B cell (primary cell): ENCODE measurements at regions not wholly inside any gene's neighbourhood (a gene's known extent, or its start where the extent isn't known, plus 50 kb on each side); places are given as distances from the start of the nearest gene placed in this dataset.

Experiments used
- ATAC-seq: fragments of 200-7000 bp; cut with Tn5 transposase; one replicate; pipeline ENCODE4 v1.10.0; 2021; ENCODE audit warnings: low read depth, mild to moderate bottlenecking, moderate number of reproducible peaks, moderate library complexity
- CTCF ChIA-PET: fragments of 350-600 bp; sonication (Branson Sonifier 250); formaldehyde crosslinking; loops from one replicate; lab custom pipeline; 2021; ENCODE audit warnings: antibody characterized with exemption, inconsistent platforms; lab: Charles Lee
- POLR2A ChIA-PET: fragments of 350-600 bp; sonication (Branson Sonifier 250); formaldehyde crosslinking; loops from one replicate; lab custom pipeline; 2021; ENCODE audit warnings: antibody characterized with exemption; lab: Charles Lee
- DNase-seq: peaks from one replicate; pipeline ENCODE4 v3.0.0; 2013
- H2AFZ ChIP-seq: 2 replicates; pipeline ENCODE4 v1.6.1; 2012; ENCODE audit warnings: mild to moderate bottlenecking, low read depth, low read length; ENCODE audit not compliant: insufficient read depth, poor library complexity, severe bottlenecking
- H3K27ac ChIP-seq, 2 donors: 1 replicate in 1 of 2; 2 replicates in 1 of 2; pipeline ENCODE4 v1.5.1; 2012 to 2013; ENCODE audit warnings: low read length in 2 of 2, mild to moderate bottlenecking in 2 of 2, moderate library complexity in 1 of 2
- H3K27me3 ChIP-seq, 4 experiments: fragments of 200-600 bp in 1 of 4; sonication (generic) in 1 of 4; replicated peaks in 1 of 4; 1 replicate in 2 of 4; 2 replicates in 2 of 4; pipeline versions ENCODE4 v1.6.1 to v1.7.0; 2013 to 2016; ENCODE audit warnings: low read length in 3 of 4, mild to moderate bottlenecking in 2 of 4, mixed read lengths in 1 of 4, moderate library complexity in 1 of 4; ENCODE audit not compliant: insufficient read depth in 4 of 4, control insufficient read depth in 3 of 4; ENCODE audit errors: control extremely low read depth in 1 of 4
- H3K36me3 ChIP-seq, 2 experiments: replicated peaks in 1 of 2; 1 replicate in 1 of 2; 2 replicates in 1 of 2; pipeline versions ENCODE4 v1.6.1 to v1.7.1; 2013; ENCODE audit warnings: low read length in 1 of 2; ENCODE audit not compliant: insufficient read depth in 2 of 2, control insufficient read depth in 1 of 2; ENCODE audit errors: control extremely low read depth in 1 of 2, extremely low read depth in 1 of 2
- H3K4me1 ChIP-seq, 2 donors: fragments of 200-600 bp in 1 of 2; sonication (generic) in 1 of 2; 1 replicate in 1 of 2; 2 replicates in 1 of 2; pipeline versions ENCODE4 v1.5.1 to v1.6.1; 2013 to 2017; ENCODE audit warnings: low read length in 2 of 2; ENCODE audit not compliant: control insufficient read depth in 2 of 2, insufficient read depth in 2 of 2
- H3K4me2 ChIP-seq: replicated peaks from 2 replicates; pipeline ENCODE3; 2012; ENCODE audit warnings: mild to moderate bottlenecking, low read depth, low read length; ENCODE audit not compliant: poor library complexity, severe bottlenecking
- H3K4me3 ChIP-seq, 5 experiments: fragments of 200-600 bp in 1 of 5; sonication (generic) in 1 of 5; 1 replicate in 3 of 5; 2 replicates in 2 of 5; pipeline versions ENCODE4 v1.5.1 to v1.7.0; 2011 to 2016; ENCODE audit warnings: low read length in 4 of 5, mild to moderate bottlenecking in 4 of 5, low read depth in 2 of 5, control low read depth in 1 of 5, moderate library complexity in 1 of 5; ENCODE audit not compliant: insufficient read depth in 1 of 5; ENCODE audit errors: control extremely low read depth in 1 of 5, extremely low read depth in 1 of 5
- H3K79me2 ChIP-seq: fragments of 200-600 bp; sonication (generic); one replicate; pipeline ENCODE4 v1.6.0; 2016; ENCODE audit warnings: low read length; ENCODE audit not compliant: control insufficient read depth, insufficient read depth
- H3K9ac ChIP-seq: fragments of 200-600 bp; sonication (generic); 2 replicates; pipeline ENCODE4 v1.6.1; 2017; ENCODE audit warnings: mild to moderate bottlenecking, low read length, moderate library complexity
- H3K9me3 ChIP-seq, 3 donors: one replicate each; pipeline versions ENCODE4 v1.6.1 to v1.7.1; 2013; ENCODE audit warnings: low read length in 2 of 3; ENCODE audit not compliant: control insufficient read depth in 2 of 3, insufficient read depth in 1 of 3; ENCODE audit errors: control extremely low read depth in 1 of 3
- H4K20me1 ChIP-seq: 2 replicates; pipeline ENCODE4 v1.6.0; 2012; ENCODE audit warnings: mild to moderate bottlenecking, low read length; ENCODE audit not compliant: insufficient read depth, control insufficient read depth, poor library complexity, severe bottlenecking
- H3K27ac Mint-ChIP-seq: one replicate; pipeline ENCODE4 v1.8.0; 2021; ENCODE audit warnings: mixed read lengths
- H3K27me3 Mint-ChIP-seq: one replicate; pipeline ENCODE4 v1.8.0; 2021; ENCODE audit warnings: mixed read lengths
- H3K4me1 Mint-ChIP-seq: one replicate; pipeline ENCODE4 v1.8.0; 2021; ENCODE audit warnings: mixed read lengths
- H3K4me3 Mint-ChIP-seq: one replicate; pipeline ENCODE4 v1.8.0; 2021; ENCODE audit warnings: mixed read lengths
- H3K9me3 Mint-ChIP-seq: one replicate; pipeline ENCODE4 v1.8.0; 2022; ENCODE audit warnings: mixed read lengths; ENCODE audit not compliant: insufficient read depth
- EZH2 ChIP-seq: IDR thresholded peaks from 2 replicates; pipeline ENCODE4 v1.6.1; 2012; ENCODE audit warnings: borderline replicate concordance, low read depth, mild to moderate bottlenecking, moderate library complexity, low read length; ENCODE audit not compliant: insufficient read depth, poor library complexity, severe bottlenecking
- WGBS: methylation state at CpG from one replicate; pipeline ENCODE4 v1.1.5; 2013; ENCODE audit warnings: missing lambda C conversion rate; ENCODE audit not compliant: insufficient coverage; 5-methylcytosine and 5-hydroxymethylcytosine counted together
- intact Hi-C: fragments of 100-400 bp; cut with micrococcal nuclease; formaldehyde crosslinking; loops from one replicate; pipeline ENCODE4 v1.10.0; 2022
- TF ChIP-seq, protein P1 (sequence below): fragments of 200-600 bp; IDR thresholded peaks from one replicate; pipeline ENCODE4 v1.8.0; 2022; ENCODE audit warnings: antibody characterized with exemption, mild to moderate bottlenecking

DNA sequence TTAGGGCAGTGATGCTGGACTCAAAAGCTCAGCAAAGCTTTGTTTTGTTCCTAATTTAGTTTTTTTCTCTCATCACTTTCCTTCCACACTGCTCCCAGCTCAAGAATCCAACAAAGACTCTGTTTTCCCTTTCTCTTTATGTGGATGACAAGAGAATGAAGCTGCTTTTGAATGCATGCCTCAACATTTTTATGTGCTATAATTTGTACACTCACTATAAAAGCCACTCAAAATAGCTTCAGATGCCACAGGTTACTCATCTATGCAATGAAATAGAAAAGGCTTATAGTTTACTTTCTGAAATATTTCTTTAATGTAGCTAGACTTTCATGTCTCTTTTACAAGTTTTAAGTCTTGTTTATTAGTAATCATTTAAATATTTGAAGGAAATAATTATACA, 714.9 kb downstream of the OTOL1 start:
- Mint-ChIP-seq H3K27ac (no peak overlapping the region), H3K27me3 (no peaks in the 10 kb centered on the region), H3K4me3 (no peak overlapping the region), H3K4me1 (no peaks in the 10 kb centered on the region), H3K9me3 (no peaks in the 10 kb centered on the region)
- no peak overlapping the region for H3K9ac ChIP-seq
- no peaks in the 10 kb centered on the region for H3K4me1 ChIP-seq
- no peak overlapping the region for H3K4me2 ChIP-seq
- H4K20me1 ChIP-seq, result no peaks in the 10 kb centered on the region
- ATAC-seq (no peak), DNase-seq (no peak)
- H3K4me3 ChIP-seq, result no peak overlapping the region
- CTCF ChIA-PET, result no interaction called here
- no peaks in the 10 kb centered on the region for H3K9me3 ChIP-seq
- no peak overlapping the region for H3K27ac ChIP-seq
- intact Hi-C loops, result no loop called here
- H3K27me3 ChIP-seq, result no peaks in the 10 kb centered on the region
- POLR2A ChIA-PET, result no interaction called here
- H3K36me3 ChIP-seq, result no peaks in the 10 kb centered on the region
- no peak overlapping the region for H2AFZ ChIP-seq
- no peak for TF ChIP-seq EZH2
- TF ChIP-seq, protein P1, sequence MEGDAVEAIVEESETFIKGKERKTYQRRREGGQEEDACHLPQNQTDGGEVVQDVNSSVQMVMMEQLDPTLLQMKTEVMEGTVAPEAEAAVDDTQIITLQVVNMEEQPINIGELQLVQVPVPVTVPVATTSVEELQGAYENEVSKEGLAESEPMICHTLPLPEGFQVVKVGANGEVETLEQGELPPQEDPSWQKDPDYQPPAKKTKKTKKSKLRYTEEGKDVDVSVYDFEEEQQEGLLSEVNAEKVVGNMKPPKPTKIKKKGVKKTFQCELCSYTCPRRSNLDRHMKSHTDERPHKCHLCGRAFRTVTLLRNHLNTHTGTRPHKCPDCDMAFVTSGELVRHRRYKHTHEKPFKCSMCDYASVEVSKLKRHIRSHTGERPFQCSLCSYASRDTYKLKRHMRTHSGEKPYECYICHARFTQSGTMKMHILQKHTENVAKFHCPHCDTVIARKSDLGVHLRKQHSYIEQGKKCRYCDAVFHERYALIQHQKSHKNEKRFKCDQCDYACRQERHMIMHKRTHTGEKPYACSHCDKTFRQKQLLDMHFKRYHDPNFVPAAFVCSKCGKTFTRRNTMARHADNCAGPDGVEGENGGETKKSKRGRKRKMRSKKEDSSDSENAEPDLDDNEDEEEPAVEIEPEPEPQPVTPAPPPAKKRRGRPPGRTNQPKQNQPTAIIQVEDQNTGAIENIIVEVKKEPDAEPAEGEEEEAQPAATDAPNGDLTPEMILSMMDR, result no peak
- no peaks in the 10 kb centered on the region for H3K79me2 ChIP-seq

DNA sequence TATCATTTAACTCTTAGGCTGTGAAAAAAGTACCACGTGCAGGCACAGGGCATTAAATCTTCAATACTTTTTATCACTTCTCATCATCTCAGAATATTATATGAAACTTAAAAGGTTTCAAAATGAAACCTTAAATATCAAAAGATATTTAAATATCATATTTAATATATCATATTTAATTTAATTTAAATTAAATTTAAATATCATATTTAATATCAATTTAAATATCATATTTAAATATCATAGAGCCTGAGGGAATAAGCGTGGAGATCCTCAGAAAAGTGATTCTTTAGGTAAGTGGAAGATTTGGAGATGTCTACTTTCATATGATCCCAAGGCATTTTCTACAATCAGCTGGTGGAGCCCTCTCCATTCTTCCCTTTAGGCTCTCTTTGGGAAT, 716.6 kb downstream of the OTOL1 start:
- Histone ChIP-seq H4K20me1 (no peaks in the 10 kb centered on the region), H3K27ac (no peak overlapping the region), H3K36me3 (no peaks in the 10 kb centered on the region), H3K4me1 (no peaks in the 10 kb centered on the region), H3K9me3 (no peaks in the 10 kb centered on the region), H3K9ac (no peak overlapping the region), H3K79me2 (no peaks in the 10 kb centered on the region), H2AFZ (no peak overlapping the region), H3K4me2 (no peak overlapping the region), H3K27me3 (no peaks in the 10 kb centered on the region), H3K4me3 (no peak overlapping the region)
- WGBS, result no CpG with 5 or more reads among the region's 2 CpGs
- intact Hi-C loops, result no loop called here
- no peaks in the 10 kb centered on the region for H3K4me1 Mint-ChIP-seq
- TF ChIP-seq, protein P1, result no peak
- TF ChIP-seq EZH2, result no peak
- no peak for ATAC-seq
- DNase-seq, result no peak
- H3K27ac Mint-ChIP-seq, result no peak overlapping the region
- no peak overlapping the region for H3K4me3 Mint-ChIP-seq
- ChIA-PET POLR2A (no interaction called here), CTCF (no interaction called here)
- no peaks in the 10 kb centered on the region for H3K9me3 Mint-ChIP-seq
- no peaks in the 10 kb centered on the region for H3K27me3 Mint-ChIP-seq
